ENCODE measurements at regions not wholly inside any gene's neighbourhood (a gene's known extent, or its start where the extent isn't known, plus 50 kb on each side); places are given as distances from the start of the nearest gene placed in this dataset.
A peak's percentile ranks its signal among the peaks of the same experiment; 100 is the strongest.
"Not testable (repeated sequence)": the region's sequence is repeated elsewhere in the genome, so short reads cannot be mapped to it uniquely, and the experiment has no call there.

DNA sequence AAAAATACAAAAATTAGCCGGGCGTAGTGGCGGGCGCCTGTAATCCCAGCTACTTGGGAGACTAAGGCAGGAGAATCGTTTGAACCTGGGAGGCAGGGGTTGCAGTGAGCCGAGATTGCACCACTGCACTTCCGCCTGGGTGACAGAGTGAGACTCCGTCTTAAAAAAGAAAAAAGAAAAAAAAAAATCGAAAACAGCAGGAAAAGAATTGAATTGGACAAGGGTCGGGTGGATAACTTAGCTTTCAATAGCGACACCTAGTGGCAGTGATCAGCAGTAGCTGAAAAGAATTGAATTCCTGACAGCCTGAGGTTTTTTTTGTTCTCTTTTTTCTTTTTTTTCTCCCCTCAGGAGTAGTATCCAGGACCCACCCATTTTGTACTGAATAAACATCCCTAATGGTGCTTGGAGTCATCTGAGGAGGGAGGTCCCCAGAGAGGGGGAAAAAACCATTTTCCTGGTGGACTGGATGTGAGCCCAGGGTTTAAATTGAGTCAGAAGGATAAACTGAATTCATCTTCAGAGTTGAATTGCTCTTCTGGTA, 55.1 kb downstream of the CYCS start:
- DNase-seq, result peak; percentile 34 to 72

DNA sequence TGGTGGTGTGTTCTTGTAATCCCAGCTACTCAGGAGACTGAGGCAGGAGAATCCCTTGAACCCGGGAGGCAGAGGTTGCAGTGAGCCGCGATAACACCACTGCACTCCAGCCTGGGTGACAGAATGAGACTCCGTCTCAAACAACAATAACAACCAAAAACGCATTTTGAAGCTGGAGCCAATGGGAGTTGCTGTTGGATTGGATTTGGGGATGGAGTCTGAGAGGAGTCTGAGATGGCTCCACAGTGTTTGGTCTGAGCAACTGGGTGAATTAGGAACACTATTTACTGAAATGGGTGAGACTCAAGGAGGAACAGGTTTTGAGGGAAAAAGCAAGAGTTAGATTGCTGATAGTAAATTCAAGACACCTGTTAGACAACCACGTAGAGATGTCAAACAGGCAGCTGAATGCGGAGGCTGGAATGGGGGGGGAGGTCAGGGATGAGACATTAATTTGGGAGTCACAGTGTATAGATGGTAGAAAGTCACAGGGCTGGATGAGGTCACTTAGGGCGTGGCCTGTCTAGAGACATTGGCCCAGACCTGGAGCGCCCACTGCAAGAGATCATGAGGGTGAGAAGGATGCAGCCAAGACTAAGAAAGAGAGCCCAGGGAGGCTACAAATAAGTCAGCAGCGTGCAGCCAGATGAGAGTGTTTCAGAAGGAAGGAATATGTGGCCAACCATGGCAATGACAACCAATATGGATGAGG, 56.4 kb downstream of the CYCS start:
- DNase-seq, result no peak

DNA sequence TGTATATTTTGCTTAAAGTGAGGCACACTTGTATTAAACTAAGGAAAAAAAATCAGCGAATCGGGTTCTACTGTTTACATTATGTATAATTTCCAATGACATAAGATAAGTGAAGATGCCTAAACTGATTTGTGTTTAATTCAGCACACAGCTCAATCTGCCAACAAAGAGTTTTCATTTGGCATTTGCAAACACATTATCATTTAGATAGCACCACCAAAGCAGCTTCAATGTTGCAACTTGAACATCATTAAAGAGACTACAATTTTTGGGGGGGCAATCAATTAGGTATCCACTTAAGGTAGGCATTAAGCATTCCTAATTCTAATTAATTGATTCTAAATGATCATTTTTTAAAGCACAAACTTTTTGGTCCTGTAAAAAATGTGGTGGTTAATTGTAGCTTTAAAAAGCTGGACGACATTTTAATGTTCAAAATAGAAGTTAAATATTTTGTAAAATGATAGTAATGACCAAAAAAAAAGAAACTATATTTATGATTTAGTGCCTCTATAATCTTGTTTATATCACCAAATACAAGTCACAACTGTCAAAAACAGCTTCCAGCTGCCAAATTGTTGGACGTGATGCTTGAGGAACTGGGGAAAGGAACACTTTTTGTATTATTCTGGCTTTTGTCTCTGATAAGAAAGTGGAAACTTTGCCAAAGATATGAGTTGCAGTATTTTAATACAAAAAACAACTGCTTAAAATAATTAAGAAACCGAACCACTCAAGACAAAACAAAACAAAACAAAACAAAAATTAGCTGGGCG, 57.1 kb downstream of the CYCS start:
- no peak for DNase-seq

GRCh38 chr7:25066253-25066652, 58.8 kb downstream of the CYCS start:
- no peak for DNase-seq

DNA sequence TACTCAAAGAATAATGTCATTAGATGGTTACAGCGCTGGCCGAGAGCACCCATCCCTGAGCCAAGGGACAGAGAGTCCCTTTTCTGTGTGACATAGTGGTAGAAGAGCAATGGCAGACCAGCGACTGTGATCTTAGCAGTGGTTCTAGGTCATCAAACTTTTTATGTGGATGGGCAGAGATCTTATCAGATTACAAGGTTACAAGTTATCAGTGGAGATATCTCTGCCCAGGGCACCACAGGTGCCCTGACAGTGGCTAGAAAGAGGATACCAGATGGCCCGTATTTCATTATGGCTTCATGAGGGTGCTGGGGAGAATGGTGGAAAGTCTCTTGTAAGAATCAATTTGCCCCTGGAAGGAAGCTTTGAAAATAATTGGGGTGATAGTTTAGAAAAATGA, 62.7 kb downstream of the CYCS start:
- no peak for DNase-seq

DNA sequence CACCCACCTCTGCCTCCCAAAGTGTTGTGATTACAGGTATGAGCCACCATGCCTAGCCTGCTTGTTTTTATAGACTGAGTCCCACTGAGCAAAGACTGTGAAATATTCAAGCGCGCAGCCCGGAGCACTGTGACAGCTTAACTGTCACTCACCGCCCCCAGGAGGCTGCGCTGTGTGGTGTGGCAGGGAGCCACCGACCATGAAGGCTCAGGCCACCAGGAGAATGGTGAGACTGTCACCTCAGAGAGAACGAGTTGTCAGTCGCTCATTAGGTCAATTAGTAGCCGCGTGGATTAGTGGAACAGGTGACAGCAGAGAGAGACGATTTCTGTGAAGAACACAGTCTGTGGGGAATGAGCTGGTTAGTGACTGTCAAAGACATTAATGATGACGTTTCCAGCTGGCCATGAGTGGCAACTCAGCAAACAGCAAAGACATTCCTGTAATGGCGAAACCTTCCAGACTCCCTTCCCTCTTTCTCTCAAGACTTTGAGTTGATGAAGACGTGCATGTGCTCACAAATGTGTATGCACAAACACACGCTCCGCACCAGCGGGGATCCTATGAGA, 64.5 kb downstream of the CYCS start:
- DNase-seq, result no peak

- DNase-seq, result no peak
These were observed 65.5 kb downstream of the CYCS start for GRCh38 chr7:25059576-25059975.

GRCh38 chr7:25056368-25056767, 68.7 kb downstream of the CYCS start:
- DNase-seq, result no peak

DNA sequence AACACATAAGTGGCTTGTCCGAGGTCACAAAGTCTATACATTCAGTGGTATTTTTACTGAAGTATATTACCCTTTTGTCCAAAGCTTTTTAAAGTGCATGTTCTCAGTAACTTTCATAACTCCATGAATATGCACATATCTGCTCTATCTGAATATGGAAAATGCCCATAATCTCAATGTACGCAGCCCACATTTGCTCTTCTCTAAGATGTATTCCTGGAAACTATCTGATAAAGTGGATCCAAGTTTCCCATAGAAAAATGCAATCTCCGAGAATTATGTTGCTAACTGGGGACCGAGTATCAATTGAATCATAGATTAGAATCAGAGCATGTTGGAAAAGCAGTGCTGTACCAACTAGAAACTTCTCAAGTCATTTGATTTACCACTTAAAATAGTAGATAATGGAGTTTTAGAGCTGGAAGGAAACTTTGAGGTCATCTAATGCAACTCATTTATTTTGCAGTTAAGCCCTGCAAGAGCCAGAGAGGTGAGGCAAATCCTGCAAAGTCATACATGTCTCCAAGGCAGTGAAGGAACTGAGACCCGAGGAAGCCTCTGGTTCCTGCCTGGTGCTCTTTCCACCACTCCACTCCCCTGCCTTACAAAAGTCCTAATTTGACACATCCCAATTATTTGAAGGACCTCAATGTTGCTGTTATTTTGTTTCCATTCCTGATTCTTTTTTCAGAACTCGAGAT, 69.4 kb downstream of the CYCS start:
- no peak for DNase-seq

DNA sequence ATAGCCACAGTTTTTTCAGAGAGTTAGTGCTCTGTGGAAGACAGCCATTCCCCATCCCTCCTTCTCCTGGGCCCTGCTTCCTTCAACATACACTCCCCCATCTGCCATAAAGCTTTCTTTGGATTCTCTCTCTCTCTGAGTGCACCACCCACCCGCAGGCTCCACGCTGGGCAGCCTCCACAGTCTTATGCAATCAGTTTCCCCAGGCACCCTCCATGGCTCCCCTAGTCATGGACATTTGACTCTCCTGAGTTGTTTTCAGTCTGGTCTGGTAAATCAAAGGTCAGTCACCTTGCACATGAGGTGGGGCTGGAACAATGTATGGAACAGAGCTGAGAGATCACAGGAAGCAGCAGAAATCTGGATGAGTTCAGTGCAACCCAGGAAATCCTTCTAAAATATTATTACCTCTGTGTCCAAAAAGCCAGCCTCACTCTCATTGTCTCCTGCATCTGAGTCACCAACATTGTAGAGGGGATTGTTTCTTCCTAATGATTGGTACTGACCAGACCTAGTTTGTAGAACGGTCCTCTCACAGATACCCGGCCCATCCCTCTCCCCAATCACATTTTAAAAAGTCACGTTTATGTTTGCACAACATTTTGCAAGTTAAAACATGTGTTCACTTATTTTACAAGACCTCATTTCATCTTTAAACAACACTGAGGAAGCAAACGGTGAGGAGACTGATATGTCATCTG, 70.1 kb downstream of the CYCS start:
- DNase-seq, result peak in 1 of 2 donors; percentile 15

DNA sequence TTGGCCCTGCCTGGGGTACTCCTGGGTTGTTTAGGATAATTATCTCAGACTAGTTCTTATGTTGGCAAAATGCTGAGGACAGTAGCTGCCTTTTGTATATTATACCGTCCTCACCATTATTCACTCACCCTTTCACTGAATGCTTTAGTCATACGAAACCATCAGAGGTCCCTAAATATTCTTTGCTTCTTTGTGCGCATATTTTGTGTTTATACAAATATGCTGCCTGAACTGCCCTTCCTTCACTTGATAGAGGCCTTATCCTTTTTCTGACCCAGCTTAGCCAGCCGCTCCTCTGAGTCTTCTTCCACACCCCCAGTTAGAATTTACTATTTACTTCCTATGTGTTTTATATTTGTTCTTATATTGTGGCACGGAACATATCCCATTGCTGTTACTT, 70.2 kb upstream of the OSBPL3 start:
- no peak for DNase-seq

DNA sequence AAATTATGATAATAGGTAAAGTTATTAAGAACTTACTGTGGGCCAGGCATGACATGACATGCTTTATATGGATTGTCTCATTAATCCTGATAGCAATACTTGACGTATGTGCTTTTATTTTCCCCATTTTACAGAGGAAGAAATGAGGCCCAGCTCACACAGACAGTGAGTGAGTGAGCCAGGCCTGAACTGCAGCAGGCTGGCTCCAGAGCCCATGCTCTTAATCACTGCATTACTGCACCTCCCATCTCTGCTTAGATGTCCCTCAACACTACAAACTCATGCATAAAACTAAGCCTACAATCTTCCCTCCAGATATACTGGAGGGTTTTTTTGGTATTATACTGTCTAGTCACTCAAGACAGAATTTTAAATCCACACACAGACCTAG, 68.5 kb upstream of the OSBPL3 start:
- no peak for DNase-seq

- not testable (repeated sequence) for DNase-seq
These were observed 67.8 kb upstream of the OSBPL3 start for GRCh38 chr7:25047571-25048443.

DNA sequence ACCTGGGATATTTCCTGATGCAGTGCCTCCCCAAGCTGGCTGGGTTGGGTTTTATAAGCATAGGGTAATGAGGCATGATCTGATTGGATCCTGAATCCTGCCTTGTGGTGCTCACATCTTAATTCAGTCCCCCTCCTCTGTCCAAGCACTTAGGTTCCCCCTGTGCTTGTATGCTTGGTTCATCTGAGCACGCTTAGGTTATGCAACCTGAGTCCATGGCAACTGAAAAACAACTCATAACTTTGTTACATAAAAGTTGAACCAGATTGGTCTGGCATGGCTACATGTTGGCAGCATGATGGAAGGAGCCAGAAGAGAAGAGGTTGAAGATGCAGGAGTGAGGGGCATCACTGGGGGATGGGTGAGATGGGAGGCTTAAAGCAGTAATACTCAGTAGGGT, 57.3 kb upstream of the OSBPL3 start:
- no peak for DNase-seq

DNA sequence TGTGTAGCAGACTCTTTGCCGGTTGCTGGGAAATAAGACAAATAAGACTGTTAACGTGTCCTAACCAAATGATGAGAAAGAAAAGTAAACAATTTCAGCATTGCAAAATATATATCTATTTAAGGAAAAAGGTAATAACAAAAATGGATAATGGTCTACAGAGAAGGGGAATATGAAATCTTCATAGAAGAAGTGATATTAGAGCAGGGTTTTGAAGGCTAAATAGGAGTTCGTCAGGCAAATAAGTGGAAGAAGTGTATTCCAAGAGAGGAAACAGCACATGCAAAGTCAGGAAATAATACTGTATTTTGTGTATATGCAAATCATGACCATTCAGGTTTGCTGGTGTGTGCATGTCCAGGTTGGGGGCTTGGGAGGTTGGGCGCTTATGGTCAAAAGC, 55.3 kb upstream of the OSBPL3 start:
- no peak for DNase-seq

- DNase-seq, result no peak
These were observed 54.2 kb upstream of the OSBPL3 start for GRCh38 chr7:25034136-25034535.

GRCh38 chr7:25032774-25033743, 53.1 kb upstream of the OSBPL3 start:
- DNase-seq, result no peak

DNA sequence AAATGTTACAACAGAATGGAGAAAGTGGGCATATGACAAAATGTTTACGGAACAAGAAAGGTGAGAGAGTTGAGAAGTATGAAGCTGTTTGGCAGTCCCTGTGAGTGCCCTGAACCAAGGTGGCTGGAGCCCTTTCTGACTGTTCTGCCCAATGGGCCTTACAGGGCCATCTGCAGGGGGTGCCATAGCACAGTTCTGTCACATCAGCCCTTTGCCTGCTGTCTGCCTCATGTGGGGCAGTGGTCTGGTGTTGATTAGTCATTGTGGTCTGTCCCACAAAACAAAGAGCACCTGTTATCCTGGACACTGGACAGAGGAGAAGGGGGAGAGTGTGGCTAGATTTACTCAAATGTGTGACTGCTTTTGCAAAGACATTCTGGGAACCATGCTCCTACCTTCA, 51.5 kb upstream of the OSBPL3 start:
- no peak for DNase-seq

DNA sequence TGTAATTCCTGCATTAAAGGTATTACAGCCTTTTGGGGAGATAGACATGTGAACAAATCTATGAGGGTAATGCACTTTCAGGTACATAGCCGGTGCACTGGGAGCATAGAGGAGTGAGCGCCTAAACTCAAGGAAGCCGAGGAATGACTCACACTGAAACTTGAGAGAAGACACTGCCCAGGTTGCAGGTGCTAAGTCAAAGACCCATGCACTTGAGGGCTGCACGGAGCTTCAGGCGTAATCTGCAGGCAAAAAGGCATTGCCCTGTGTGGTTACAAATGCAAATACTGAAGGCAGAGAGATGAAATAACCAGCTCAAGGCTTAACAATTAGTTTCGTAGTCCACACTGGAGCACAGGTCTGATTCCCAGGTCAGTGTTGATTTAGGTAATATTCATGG, 51.0 kb upstream of the OSBPL3 start:
- DNase-seq, result no peak

All from hippocampal formation (tissue), 2 donors.